ENCODE measurements at regions not wholly inside any gene's neighbourhood (a gene's known extent, or its start where the extent isn't known, plus 50 kb on each side); places are given as distances from the start of the nearest gene placed in this dataset.

DNA sequence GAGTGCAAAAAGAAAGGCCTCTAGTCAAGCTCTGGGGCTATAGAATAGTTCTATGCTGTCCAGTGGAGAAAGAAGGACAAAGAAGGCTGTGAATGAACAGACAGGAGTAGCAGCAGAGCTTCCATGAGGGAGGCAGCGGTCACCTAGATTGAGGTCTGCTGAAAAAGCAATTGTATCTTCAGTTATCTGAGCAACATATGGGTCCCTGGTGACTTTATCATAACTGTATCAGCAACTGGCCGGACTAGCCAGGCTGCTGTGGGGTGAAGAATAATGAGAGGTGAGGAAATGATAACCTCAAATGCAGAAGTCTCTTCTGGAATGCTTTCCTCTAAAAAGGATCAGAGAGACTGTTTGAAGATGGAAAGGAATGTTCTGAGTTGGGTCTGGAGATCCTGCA is 971.3 kb upstream of the TMEM132C start:
- H3K27ac ChIP-seq (ENCODE audit: control insufficient read depth, insufficient read depth) = no peak overlapping the region
- H2AFZ ChIP-seq (ENCODE audit: control insufficient read depth, low read depth, low read length) = no peak overlapping the region
- no peaks in the 10 kb centered on the region for H3K27me3 ChIP-seq (replicated peaks in 1 of 2; ENCODE audit: control insufficient read depth in 2 of 2, insufficient read depth in 2 of 2, low read length in 1 of 2)
- intact Hi-C loops (cut with micrococcal nuclease; ENCODE audit: unreplicated experiment) = no loop called here
- ATAC-seq (no peak), FAIRE-seq (no peak), DNase-seq (ENCODE audit: low read depth, low spot score) (no peak)
- POLR2A ChIA-PET = no interaction called here
- no peaks in the 10 kb centered on the region; the same call in 2 of the 3 replicates for H3K9me3 ChIP-seq (replicated peaks; ENCODE audit: control insufficient read depth, insufficient read depth, low read length)
- WGBS (ENCODE audit: insufficient coverage, insufficient replicate concordance, low lambda C conversion rate, missing lambda C conversion rate) = 4% methylated on average over 2 of the region's 2 CpGs
- CTCF ChIA-PET = no interaction called here
- BruUV-seq (replicated peaks) = no TSS peak
- RAD21 ChIA-PET (ENCODE audit: unreplicated experiment) = no interaction called here
- no peak for TF ChIP-seq ZBED1 (IDR thresholded peaks at IDR 0.05; ENCODE audit: borderline replicate concordance)
- no peak for TF ChIP-seq MXI1 (IDR thresholded peaks at IDR 0.05; ENCODE audit: low read depth, low read length)
- TF ChIP-seq MYB (IDR thresholded peaks at IDR 0.05; ENCODE audit: borderline replicate concordance, low read depth, low read length) = no peak
- TF ChIP-seq, protein P1, sequence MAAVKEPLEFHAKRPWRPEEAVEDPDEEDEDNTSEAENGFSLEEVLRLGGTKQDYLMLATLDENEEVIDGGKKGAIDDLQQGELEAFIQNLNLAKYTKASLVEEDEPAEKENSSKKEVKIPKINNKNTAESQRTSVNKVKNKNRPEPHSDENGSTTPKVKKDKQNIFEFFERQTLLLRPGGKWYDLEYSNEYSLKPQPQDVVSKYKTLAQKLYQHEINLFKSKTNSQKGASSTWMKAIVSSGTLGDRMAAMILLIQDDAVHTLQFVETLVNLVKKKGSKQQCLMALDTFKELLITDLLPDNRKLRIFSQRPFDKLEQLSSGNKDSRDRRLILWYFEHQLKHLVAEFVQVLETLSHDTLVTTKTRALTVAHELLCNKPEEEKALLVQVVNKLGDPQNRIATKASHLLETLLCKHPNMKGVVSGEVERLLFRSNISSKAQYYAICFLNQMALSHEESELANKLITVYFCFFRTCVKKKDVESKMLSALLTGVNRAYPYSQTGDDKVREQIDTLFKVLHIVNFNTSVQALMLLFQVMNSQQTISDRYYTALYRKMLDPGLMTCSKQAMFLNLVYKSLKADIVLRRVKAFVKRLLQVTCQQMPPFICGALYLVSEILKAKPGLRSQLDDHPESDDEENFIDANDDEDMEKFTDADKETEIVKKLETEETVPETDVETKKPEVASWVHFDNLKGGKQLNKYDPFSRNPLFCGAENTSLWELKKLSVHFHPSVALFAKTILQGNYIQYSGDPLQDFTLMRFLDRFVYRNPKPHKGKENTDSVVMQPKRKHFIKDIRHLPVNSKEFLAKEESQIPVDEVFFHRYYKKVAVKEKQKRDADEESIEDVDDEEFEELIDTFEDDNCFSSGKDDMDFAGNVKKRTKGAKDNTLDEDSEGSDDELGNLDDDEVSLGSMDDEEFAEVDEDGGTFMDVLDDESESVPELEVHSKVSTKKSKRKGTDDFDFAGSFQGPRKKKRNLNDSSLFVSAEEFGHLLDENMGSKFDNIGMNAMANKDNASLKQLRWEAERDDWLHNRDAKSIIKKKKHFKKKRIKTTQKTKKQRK (IDR thresholded peaks at IDR 0.05; ENCODE audit: low read depth, low read length) = no peak
- TF ChIP-seq, protein P2, sequence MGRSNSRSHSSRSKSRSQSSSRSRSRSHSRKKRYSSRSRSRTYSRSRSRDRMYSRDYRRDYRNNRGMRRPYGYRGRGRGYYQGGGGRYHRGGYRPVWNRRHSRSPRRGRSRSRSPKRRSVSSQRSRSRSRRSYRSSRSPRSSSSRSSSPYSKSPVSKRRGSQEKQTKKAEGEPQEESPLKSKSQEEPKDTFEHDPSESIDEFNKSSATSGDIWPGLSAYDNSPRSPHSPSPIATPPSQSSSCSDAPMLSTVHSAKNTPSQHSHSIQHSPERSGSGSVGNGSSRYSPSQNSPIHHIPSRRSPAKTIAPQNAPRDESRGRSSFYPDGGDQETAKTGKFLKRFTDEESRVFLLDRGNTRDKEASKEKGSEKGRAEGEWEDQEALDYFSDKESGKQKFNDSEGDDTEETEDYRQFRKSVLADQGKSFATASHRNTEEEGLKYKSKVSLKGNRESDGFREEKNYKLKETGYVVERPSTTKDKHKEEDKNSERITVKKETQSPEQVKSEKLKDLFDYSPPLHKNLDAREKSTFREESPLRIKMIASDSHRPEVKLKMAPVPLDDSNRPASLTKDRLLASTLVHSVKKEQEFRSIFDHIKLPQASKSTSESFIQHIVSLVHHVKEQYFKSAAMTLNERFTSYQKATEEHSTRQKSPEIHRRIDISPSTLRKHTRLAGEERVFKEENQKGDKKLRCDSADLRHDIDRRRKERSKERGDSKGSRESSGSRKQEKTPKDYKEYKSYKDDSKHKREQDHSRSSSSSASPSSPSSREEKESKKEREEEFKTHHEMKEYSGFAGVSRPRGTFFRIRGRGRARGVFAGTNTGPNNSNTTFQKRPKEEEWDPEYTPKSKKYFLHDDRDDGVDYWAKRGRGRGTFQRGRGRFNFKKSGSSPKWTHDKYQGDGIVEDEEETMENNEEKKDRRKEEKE (IDR thresholded peaks at IDR 0.05) = no peak
- TF ChIP-seq, protein P3, sequence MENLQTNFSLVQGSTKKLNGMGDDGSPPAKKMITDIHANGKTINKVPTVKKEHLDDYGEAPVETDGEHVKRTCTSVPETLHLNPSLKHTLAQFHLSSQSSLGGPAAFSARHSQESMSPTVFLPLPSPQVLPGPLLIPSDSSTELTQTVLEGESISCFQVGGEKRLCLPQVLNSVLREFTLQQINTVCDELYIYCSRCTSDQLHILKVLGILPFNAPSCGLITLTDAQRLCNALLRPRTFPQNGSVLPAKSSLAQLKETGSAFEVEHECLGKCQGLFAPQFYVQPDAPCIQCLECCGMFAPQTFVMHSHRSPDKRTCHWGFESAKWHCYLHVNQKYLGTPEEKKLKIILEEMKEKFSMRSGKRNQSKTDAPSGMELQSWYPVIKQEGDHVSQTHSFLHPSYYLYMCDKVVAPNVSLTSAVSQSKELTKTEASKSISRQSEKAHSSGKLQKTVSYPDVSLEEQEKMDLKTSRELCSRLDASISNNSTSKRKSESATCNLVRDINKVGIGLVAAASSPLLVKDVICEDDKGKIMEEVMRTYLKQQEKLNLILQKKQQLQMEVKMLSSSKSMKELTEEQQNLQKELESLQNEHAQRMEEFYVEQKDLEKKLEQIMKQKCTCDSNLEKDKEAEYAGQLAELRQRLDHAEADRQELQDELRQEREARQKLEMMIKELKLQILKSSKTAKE (IDR thresholded peaks at IDR 0.05; ENCODE audit: low read depth, poor library complexity, severe bottlenecking) = no peak
- TF ChIP-seq NBN (IDR thresholded peaks at IDR 0.05) = no peak
- no peak for TF ChIP-seq CBX3 (IDR thresholded peaks at IDR 0.05; ENCODE audit: borderline replicate concordance, low read depth)
- no peak for TF ChIP-seq SUPT20H (IDR thresholded peaks at IDR 0.05; ENCODE audit: borderline replicate concordance, control insufficient read depth, low read depth, low read length)
- no peak for TF ChIP-seq EGR1 (IDR thresholded peaks at IDR 0.05; ENCODE audit: borderline replicate concordance in 1 of 2, low read depth in 2 of 2, low read length in 2 of 2)
- no peak overlapping the region for H3K4me2 ChIP-seq (ENCODE audit: control insufficient read depth, insufficient read depth)
- H3K4me1 ChIP-seq (ENCODE audit: control insufficient read depth, insufficient read depth, low read length) = no peaks in the 10 kb centered on the region
- SMC1A ChIA-PET (ENCODE audit: uncharacterized antibody, unreplicated experiment) = interaction anchor here (0.9 kb wide), 1 partner anchor 25 kb away, joined by 4 read pairs; no protein-coding TSS in a partner anchor
- no peak overlapping the region for H3K9ac ChIP-seq (ENCODE audit: control insufficient read depth, insufficient read depth, low read length)
- H3K79me2 ChIP-seq (ENCODE audit: control insufficient read depth, insufficient read depth, low read length) = no peaks in the 10 kb centered on the region
- in situ Hi-C loops (cut with MboI) = no loop called here
- no peak overlapping the region for H3K4me3 ChIP-seq
- H4K20me1 ChIP-seq (ENCODE audit: control insufficient read depth, insufficient read depth) = no peaks in the 10 kb centered on the region
- H3K36me3 ChIP-seq (ENCODE audit: control insufficient read depth in 2 of 2, insufficient read depth in 2 of 2, low read length in 1 of 2) = no peaks in the 10 kb centered on the region
